GM12872 (cell line): ENCODE measurements at regions not wholly inside any gene's neighbourhood (a gene's known extent, or its start where the extent isn't known, plus 50 kb on each side); places are given as distances from the start of the nearest gene placed in this dataset.

ENCODE experiments used
- TF ChIP-seq, protein P1 (sequence below): IDR thresholded peaks from 3 replicates; pipeline ENCODE4 v1.5.1; 2011; ENCODE audit warnings: low read depth, mild to moderate bottlenecking, low read length, moderate library complexity; ENCODE audit not compliant: insufficient read depth

DNA sequence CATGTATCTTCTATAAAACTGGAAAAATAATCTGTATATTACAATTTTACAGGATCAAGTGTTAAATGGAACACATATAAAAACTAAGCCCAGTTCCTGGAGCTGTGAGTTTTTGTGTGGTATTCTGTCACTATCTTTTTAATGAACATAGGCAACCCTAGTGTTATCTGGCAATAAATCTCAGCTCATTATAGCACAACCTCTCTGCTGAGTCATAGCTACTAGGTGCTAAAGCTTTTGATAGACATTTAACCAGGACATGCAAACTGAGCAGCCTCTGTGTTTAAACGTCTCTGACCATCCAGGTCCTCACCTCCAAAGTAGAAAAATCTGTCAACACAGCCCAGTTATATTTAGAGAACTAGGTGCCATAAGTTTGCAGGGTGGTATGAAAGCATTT lies 91.0 kb upstream of the CARD18 start:
- TF ChIP-seq, protein P1, sequence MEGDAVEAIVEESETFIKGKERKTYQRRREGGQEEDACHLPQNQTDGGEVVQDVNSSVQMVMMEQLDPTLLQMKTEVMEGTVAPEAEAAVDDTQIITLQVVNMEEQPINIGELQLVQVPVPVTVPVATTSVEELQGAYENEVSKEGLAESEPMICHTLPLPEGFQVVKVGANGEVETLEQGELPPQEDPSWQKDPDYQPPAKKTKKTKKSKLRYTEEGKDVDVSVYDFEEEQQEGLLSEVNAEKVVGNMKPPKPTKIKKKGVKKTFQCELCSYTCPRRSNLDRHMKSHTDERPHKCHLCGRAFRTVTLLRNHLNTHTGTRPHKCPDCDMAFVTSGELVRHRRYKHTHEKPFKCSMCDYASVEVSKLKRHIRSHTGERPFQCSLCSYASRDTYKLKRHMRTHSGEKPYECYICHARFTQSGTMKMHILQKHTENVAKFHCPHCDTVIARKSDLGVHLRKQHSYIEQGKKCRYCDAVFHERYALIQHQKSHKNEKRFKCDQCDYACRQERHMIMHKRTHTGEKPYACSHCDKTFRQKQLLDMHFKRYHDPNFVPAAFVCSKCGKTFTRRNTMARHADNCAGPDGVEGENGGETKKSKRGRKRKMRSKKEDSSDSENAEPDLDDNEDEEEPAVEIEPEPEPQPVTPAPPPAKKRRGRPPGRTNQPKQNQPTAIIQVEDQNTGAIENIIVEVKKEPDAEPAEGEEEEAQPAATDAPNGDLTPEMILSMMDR: no peak

GRCh38 chr11:105229761-105230160 lies 90.2 kb upstream of the CARD18 start:
- TF ChIP-seq, protein P1: no peak

- TF ChIP-seq, protein P1: no peak
These were observed 89.7 kb upstream of the CARD18 start for GRCh38 chr11:105229257-105229656.

DNA sequence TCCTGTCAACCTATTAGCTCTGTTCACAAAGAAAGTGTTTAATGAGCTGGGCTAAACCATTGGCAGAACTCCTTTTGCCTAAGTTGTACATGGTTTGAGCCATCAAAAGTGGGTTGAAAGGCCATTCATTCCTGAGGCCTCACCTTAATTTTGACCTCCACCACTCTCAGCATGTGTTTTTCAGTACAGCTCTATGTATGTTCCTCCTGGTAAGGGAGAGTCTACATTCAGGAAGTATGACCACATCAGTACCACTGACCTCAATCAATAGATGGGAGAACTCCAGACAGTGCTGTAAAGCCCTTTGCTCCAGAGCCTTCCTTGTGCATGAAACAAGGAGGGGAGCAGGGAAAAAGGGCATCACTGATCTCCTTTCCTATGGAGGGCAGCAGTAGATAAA lies 87.8 kb upstream of the CARD18 start:
- TF ChIP-seq, protein P1: no peak

DNA sequence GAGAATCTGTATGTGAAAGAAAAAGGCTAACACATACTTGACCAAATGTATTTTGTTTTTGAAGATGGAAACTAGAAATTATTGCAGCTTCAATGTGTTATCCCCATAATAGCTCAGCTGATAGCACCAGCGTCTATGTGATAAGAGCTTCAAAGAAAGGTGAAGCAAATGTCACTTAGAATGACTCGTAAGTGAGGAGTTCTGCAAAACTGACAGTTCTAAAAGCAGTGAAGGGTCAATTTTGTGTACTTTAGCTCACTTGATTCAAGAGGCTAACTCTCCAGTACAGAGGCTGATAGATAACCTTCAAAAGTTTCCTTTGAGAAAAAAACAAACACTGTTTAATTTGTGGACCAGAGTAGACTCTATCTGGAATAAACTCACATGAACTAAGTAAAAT lies 87.2 kb upstream of the CARD18 start:
- TF ChIP-seq, protein P1: no peak

GRCh38 chr11:105226091-105226490 lies 86.5 kb upstream of the CARD18 start:
- TF ChIP-seq, protein P1: no peak

DNA sequence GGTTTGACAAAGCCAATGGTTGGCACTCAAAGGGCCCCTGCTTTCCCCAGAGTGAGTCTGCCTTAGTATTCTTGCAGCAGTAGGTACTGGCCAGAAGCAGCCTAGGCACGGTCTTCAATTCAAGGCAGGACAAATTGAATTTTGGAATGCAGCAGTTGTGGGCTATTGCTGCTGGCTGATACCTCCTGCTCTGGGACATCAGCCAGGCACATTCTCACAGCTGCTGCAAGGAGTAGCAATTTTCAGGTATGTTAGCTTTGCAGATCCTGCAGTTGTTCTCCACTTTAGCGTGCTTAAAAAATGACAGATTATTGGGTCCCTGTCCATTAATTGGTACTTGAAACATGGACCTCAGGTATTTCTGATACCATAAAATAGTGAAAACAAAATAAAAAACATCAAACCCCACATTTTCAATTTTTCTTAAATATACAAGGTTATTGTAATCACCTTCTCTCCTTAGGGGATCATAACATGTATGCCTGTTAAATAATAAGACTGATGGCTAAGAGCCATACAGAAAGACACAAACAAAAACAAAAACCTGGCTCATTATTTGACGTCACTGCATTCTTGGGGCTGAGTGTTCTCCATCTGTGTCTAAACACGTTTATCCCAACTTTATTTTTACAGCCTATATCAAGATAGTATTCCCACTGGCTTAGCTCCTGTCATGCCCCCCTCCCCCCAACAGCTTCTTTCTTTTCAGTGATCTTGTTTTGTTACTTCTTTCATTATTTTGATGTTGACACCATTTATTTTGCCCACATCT lies 85.1 kb upstream of the CARD18 start:
- TF ChIP-seq, protein P1: no peak

DNA sequence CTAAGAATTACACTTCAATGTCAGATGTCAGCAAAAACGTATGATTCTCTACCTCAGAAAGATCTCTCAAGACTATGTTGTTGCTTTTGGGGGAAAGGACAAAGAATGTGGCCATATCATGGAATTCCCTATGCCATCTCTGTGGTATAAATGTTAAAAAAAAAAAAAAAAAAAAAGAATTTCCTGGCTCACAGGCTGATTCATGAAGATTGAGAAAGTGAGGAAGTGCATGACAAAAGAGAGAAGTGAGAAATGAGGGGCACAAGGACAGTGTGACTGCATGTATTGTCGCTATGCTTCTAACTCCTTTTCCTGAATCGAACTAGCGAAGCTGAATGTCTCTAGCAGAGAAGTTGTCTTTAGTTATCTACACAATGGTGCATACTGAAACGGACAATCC lies 80.6 kb upstream of the CARD18 start:
- TF ChIP-seq, protein P1: no peak
